Inferior parietal cortex (tissue), 1 donor: ENCODE measurements at regions not wholly inside any gene's neighbourhood (a gene's known extent, or its start where the extent isn't known, plus 50 kb on each side); places are given as distances from the start of the nearest gene placed in this dataset.
"Not testable (repeated sequence)": the region's sequence is repeated elsewhere in the genome, so short reads cannot be mapped to it uniquely, and the experiment has no call there.

ENCODE experiments used
- DNase-seq: peaks from one replicate; pipeline ENCODE4 v3.0.0-alpha.2; 2016; ENCODE audit errors: extremely low spot score

DNA sequence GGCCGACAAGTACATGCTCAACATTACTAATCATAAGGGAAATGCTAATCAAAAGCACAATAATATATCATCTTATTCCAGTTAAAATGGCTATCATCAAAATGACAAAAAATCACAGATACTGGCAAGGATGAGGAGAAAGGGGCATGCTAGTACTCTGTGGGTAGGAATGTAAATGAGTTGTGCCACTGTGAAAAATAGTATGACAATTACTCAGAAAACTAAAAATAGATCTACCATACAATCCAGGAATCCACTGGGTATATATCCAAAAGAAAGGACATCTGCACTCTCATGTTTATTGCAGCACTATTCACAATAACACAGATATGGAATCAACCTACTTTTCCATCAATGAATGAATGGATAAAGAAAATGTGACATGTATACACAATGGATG is 1256.5 kb downstream of the SI start:
- no peak for DNase-seq

DNA sequence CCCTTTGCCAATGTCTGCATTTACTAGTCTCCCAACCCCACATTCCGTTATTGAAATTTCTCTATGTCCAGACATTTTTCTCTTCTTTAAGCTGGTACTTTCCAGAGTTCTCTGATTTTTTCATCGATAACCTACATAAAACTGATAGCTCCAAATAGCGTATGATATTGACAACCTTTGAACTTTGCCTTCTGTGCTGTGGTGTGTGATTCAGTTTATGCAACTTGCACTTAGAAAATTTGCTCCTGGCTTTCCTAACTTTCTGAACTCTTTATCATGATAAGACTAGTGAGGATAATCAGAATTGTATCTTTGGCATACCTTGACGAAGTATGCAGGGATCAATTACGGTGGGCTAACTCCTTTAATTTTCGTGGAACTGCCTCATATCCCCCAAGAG is 1261.3 kb downstream of the SI start:
- DNase-seq: no peak

DNA sequence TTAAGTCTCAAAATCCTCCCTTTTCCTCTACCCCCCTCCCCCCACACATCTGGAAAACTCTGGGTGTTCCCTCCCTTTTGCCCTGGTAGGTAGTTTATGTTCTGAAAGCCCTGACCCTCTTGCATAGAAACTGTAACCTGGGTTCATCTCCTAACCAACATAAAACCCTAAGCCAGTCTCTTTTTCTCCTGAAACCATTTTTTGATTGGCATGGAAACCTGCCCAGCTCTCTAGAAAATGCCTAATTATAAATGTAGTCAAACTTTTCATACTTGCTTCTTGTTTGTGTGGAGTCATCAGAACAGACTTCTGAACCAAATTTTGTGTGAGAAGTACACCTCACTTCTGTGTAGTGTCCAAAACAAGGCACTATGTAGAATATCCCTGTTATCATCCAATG is 1264.4 kb downstream of the SI start:
- DNase-seq: no peak

DNA sequence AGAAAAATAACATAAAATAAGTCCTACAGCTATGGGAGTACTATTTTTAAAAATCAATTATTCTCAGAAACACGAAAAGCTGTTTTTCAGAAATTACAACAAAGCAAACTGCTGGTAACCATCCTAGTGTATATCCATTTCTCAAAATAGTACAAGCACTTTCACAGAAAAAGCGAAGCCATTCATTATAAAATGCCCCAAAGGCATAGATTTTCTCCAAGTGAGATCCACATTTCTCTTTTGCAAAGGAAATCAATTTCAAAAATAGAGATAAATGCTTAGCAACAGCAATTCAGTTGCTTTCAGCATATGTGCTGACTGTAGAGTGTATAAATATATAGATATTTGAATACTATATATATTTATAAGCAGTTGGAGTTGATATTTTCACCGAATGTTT is 1266.3 kb downstream of the SI start:
- no peak for DNase-seq

DNA sequence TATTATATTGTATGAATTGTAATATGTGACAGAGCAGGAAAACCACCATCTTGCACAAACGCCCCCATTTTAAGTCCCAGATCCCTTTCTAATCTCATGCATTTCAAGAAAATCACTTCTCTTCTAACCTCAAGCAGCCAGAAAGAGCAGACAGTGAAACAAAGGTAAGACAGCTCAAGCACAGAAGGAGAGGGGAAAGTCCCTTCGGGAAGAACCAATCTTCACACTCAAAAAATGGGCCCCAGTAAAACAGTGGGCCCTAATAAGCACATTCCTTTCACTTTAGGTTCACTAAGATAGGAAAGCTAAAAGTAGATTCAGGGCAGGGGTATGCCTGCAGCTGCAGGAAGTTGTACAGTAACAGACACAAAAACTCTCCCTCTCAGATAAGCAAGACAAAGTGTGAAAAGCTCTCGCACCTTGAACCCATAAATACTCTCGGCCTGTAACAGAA is 1268.7 kb downstream of the SI start:
- no peak for DNase-seq

DNA sequence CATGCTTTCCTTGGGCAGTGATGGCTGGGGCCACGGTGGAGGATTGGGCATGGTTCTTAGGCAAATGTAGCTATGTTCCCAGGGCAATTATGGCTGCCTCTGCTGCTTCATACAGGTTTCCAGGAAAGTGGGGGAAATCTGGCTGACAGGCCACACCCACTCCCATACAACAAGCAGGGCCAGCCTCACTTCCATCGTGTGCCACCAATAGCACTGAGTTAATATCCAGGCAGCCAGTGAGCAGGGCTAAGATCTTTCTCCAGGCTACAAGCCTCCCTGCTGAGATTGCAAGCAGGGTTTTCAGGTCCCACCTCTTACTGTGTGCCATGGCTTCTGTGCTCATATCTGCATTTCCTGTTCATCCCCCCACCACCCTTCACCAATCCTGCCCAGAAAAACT is 1291.9 kb downstream of the SI start:
- DNase-seq: no peak

DNA sequence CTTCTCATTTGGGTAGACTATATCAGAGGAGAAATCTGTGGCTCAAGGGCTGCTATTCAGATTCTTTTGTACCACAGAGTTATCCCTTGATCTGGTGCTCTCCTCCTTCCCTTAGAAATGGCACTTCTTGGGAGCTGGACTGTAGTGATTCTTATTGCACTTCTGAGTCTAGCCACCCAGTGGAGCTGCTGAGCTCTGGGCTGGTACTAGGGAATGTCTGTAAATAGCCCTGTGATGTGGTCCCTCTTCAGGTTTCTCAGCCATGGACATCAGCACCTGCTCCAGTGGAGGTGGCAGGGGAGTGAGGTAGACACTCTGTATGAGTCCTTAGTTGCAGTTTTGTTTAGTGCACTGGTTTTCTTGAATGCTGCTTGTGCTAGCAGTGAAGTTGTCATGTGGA is 1292.6 kb downstream of the SI start:
- DNase-seq: no peak

DNA sequence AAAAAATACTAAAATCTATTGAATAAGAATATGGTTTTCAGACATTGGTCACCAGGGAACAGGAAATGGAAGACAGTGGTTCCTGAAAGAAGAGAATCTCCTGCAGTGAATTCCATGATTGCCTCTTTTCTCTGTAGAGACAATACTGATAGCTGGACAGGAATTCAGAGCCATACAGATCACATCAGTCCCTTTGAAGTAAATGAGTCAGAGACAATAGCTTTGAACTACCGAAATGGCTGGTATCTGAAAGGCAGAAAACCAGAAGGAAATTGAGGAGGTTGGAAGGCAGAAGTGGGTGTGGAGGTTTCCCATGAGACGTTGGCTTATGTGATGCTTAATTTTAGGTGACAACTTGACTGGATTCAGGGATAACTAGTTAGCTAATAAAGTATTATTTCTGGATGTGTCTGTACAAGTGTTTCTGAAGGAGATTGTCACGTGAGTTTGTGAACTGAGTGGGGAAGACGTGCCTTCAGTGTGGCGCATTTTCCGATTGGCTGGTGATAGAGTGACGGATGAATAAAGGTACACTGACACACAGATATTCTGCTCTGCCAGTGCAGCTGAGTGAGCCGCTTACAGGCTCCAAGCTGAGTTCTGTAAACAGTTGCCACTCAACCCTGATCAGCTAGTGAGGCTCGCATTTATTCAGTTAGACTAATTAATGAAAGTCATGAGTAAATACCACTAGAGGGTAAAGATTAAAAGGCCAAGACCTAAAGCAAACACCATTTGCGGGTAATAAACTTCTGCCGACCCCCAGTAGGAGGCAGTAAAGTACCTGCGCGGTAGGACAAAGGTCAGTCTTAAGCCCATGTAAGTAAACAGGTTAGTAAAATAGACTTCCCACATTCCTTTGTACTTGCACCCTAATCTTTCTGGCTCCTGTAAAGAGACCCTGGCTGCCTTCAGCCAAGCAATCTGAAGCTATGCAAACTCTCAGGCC is 1298.6 kb downstream of the SI start:
- no peak for DNase-seq

DNA sequence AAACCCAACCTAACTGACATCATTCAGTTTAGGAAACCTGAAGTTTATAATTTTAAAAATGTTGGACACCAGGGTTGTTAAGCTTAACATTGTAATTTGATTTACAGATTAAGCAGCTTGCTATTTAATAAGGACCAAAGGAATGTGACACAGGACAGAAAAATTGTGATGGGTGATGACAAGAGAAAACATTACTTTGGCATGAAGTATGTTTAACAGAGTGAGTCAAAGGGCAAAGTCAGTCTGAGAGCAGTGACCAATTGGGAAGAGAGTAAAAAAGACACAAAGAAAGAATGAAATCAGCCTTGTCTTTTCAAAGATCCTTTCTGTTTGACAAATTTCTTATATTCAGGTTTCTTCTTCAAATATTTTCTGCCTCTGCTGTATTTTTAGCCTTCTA is 1301.6 kb downstream of the SI start:
- no peak for DNase-seq

DNA sequence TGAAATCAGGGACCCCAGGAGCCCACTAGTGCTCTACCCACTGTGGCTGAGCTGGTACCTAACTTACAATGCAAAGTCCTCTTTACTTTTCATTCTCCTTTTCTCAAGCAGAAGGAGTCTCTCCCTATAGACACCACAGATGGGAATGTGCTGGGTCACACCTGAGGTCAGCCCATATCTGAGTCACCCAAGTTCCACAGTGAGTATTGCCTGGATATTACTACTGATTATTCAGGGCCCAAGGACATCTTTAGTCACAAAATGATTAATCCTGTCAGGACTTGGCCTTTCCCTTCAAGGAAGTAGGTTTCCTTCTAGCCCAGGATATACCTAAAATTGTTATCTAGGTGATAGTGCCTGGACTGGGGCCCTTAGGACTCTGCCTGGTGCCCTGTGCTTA is 1305.2 kb downstream of the SI start:
- DNase-seq: no peak

DNA sequence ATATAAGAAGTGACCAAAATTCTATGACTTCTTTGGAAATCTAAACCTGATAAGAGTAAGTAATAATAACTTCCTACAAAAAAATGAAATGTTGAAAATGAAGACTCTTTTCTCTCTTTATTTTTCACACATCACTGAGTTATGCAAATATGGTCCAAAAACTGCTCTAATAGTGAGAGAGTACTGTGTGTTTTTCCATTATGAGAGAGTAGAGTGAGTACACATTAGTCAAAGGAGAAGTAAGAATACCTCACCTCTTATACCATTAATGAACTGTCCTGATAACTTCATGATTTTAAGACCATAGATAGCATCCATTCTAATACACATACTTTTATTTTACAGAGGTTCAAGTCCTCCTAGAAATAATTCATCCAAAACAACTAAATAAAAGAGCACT is 1310.2 kb downstream of the SI start:
- no peak for DNase-seq

DNA sequence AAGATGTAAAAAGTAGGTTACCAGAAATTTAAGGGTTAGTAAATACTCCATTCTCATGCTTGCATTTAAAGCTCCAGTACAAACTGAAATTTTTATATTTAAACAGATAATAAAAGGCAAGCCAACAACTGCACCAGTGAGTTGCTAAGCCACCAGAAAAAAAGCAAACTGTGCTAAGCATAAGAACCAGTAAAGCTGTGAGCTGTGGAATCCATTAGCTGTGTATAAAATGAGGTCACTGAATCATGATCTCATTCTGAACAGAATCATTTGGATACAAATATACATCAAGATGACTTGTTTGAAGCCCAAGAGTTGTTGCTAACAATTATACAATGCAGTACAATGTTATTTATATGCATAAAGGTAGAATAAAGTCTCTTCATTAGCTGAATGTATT is 1312.2 kb downstream of the SI start:
- no peak for DNase-seq

DNA sequence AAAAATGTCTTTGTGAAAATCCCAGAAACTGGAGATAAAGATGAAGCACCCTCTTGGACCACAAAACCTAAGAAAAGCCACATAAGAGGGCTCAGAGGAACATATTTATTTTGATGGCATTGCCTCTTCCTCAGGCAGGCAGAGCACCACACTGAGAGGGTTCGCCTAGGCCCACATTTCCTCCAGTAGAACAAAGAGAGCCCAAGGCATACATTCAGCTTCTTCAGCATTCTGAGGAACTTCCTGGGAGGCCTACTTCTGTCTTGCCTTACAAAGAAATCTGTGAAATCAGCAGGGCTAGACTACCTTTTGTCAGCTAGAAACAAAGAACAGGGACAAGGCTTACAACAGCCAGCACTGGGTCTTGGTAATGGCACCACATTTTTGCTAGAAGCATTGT is 1325.3 kb downstream of the SI start:
- DNase-seq: no peak

DNA sequence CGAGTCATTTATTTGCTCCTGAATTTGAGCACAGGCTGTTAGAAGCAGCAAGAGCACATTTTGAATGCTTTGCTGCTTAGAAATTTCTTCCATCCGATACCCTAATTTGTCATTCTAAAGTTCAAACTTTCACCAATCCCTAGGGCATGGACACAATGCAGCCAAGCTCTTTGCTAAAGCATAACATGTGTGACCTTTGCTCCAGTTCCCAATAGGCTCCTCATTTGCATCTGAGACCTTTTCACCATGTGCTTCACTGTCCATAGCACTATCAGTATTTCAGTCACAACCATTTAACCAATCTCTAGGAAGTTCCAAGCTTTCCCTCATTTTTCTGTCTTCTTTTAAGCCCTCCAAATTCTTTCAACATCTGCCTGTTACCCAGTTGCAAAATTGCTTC is 1333.1 kb downstream of the SI start:
- DNase-seq: no peak

DNA sequence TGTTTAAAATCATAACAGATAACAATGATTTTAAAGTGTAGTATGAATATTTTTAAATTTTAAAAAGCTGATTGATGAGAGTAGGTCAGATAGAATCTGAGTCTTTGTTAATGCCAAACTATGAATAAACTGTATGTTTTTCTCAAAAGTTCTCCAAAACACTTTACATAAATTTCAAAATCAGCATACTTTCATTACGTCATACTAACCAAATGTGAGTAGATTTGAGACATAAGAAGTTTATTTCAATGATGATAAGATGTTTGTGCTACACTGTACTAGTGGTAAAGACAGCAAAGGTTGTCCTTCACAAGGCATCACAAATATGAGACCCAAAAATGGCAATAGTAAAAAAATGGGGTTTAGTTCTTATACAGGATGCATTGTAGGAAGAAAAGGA is 1342.9 kb downstream of the SI start:
- DNase-seq: no peak

DNA sequence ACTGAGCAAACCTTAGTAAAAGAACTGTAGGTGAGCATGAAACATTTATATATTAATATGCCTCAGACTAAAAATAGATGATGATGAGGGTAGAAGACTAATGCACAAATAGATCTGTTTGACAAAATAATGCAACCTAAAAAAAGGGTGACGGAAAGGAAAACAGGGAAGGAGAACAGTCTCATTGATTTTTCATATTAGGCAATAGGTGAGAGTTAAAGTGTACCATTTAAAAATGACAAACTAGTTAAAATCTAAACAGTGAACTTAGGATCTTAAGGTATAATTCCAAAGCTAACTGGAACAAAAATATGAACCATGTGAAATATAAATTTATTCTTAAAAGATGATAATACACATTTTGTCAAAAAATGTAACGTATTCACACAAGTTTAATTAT is 1347.6 kb downstream of the SI start:
- no peak for DNase-seq

DNA sequence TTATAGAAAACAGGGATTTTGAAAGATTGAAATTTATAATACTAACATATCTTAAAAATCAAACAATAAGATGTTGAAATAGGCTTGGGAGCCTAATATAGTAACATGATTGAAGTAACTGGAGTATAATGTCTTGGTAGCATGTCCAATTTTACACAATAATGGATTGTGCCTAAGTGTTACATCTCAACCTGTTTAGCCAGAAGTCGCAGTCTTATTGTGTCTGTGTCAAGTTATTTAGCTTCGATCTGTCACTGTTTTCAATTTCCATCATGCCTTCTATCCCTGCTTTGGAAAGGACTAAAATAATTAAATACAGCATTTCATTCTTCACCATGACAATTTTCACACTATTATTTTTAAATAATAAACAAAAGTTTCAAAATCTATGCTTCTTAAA is 1352.2 kb downstream of the SI start:
- no peak for DNase-seq

DNA sequence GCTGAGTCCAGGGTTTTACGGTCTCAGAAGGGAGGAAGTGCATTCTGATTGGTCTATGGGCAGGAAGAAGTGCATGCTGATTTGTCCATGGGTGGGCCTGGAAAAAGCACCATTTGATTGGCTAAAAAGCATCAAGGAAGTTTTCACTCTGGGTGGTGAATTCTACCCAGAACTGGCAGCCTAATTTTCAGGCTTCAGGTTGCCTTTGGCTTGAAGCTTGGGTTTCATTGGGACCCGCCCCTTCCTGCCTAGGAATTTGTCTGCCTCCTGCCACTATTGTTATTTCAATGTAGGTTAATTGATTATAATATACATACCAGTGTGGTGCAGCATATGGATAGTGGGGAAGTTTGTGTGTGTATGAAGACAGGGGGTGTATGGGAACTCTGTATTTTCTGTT is 1355.9 kb downstream of the SI start:
- DNase-seq: no peak

DNA sequence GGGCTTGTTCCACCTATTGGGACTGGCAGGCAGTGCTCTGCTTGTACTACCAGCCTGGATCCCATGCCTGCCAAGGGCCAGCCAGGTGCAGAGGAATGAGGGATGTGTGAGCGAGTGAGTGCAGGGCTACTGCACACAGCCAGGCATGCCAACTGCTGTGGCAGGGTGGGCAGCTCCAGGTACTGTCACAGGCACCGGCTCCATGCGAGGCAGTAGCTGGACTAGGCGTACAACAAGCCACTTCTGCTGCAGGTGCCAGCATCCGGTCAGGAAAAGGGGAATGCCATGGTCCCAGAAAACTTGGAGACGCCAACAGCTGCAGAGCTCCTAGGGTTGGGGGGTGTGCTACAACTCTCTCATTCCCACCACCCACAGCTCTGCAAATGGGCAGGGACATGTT is 1356.7 kb downstream of the SI start:
- DNase-seq: no peak

DNA sequence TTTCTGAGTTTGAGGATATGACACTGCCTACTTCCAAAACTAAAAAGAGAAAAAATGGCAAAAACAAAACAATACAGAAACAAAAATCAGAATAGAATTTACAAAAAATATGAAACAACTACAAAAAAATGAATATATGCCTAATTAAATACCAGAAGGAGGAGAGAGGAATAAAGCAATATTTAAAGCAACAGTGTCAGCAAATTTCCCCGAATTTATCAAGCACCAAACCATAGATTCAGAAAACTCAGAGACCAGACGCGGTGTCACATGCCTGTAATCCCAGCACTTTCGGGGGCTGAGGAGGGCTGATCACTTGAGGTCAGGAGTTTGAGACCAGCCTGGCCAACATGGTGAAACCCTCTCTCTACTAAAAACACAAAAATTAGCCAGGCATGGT is 1360.9 kb downstream of the SI start:
- DNase-seq: no peak

DNA sequence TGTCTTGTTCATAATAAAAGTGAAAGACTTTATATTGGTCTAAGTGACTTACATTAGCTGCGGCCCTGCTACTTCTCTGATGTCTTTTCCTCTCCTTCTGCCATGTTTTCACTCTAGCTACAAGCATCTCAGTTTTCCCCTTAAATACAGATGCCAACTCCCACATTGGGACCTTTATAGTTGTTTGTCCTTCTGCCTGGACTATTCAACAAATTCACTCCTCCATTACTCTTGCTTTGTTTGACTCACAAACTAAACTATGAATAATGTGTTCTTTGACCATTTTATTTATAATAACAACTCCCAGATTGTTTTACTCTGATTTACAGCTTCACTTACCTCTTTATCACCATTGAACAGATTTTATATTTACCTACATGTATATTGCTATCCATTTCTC is 1369.9 kb downstream of the SI start:
- no peak for DNase-seq

DNA sequence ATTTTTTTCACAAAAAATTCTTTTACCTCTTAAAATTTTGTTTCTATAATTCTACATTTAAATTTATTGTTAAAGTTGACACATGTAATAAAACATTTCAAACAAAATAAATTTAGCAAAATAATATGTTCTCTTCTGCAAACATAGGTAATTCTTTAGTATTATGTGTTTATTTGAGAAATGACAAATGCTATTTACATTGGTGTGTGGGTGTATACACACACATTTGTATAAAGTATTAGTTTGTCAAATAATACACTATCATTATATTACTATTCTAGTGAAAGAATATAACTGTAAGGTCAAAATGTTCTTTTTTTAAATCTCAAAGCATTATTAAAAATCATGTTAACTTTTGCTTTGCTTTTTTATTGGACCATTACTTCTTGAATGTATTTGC is 1370.6 kb downstream of the SI start:
- DNase-seq: no peak

DNA sequence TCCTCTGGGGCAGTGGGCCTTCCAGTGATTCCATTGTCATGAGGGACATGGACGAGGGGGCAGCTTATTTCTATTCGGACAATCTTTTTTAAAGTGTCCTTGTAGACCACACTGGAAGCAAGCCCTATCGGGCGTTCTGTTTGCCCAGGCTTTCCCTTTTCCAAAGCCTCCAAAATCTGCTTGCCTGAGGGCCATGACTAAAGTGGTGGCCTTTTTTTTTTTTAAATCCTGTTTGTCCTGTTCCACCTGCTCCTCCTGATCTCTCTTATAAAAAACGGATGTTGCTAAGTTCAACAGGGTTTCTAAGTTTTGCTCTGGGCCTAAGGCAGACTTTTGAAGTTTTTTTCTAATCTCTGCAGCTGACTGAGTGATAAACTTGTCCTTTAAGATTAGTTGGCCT is 1380.1 kb downstream of the SI start:
- DNase-seq: not testable (repeated sequence)

DNA sequence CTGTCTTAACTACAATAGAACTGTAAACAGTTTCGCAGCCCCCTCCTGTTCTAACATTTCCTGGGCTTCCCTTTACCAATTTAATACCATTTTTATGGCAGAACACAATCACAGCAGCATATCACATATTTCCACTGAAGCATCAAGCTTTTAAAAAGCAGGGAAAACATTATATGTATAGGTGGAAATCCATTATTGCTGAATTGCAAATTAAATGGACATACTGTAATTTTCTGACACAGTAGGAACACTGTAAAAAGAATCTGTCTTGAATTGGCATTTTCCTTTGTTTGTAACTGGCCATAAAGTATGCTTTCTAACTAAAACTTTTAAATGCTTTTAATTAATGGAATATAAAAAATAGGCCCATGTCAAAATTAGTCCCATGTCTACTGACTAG is 1385.8 kb downstream of the SI start:
- no peak for DNase-seq
